Skeletal muscle satellite cell (primary cell): ENCODE measurements at regions not wholly inside any gene's neighbourhood (a gene's known extent, or its start where the extent isn't known, plus 50 kb on each side); places are given as distances from the start of the nearest gene placed in this dataset. TPM values are rescaled to one million over a fixed set of nuclear protein-coding genes. Genes with fewer than 3 reads are reported as not detected.

Experiments used
- H3K27me3 ChIP-seq: 2 replicates; pipeline ENCODE4 v1.7.0; 2013; ENCODE audit warnings: low read length; ENCODE audit not compliant: control insufficient read depth, insufficient read depth
- H3K36me3 ChIP-seq: 2 replicates; pipeline ENCODE4 v1.7.0; 2013; ENCODE audit warnings: mild to moderate bottlenecking, control low read depth, low read length; ENCODE audit not compliant: insufficient read depth
- H3K4me1 ChIP-seq: 2 replicates; pipeline ENCODE4 v1.7.0; 2013; ENCODE audit warnings: low read length; ENCODE audit not compliant: control insufficient read depth, insufficient read depth
- H3K4me2 ChIP-seq: 2 replicates; pipeline ENCODE4 v1.7.0; 2013; ENCODE audit warnings: mild to moderate bottlenecking, low read length
- H3K4me3 ChIP-seq: 2 replicates; pipeline ENCODE4 v1.7.0; 2013; ENCODE audit warnings: low read length
- H3K9ac ChIP-seq: 2 replicates; pipeline ENCODE4 v1.7.0; 2013; ENCODE audit warnings: mild to moderate bottlenecking, low read depth, low read length, moderate library complexity
- H3K9me3 ChIP-seq: replicated peaks from 2 replicates; pipeline ENCODE4 v1.7.0; 2013; ENCODE audit warnings: mild to moderate bottlenecking, control low read depth, low read length
- small RNA-seq: library from RNA; depleted of rRNA; stranded (forward); fragments of <200 nt; gene quantifications from one replicate; pipeline ENCODE3, GENCODE V24; 2012

DNA sequence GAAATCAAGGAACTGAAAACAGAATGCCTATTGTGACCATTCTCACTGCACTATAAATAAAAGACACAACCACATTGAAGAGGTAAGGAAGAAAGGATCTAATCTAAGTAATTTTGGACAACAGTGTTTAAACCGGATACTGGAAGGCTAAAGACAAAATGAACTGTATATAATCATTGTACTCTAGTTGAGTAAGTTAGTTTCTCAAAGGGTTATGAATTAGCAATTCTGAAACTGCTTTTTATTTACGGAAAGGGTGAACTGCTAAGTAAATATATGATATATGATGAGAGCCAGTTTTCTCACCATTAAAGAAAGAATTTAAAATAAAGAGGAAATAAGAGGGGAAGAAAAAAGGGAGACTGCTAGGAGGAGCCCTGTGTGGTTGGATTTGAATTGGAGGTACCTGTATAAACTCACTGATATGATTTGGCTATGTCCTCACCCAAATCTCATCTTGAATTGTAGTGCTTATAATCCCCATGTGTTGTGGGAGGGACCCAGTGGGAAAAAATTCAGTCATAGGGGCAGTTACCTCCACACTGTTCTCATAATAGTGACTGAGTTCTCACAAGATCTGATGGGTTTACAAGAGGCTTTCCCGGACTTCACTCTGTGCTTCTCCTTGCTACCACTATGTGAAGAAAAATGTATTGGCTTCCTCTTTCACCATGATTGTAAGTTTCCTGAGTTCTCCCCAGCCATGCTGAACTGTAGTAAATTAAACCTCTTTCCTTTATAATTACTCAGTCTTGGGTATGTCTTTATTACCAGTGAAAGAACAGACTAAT, 607.7 kb downstream of the PYDC2 start:
- no peaks in the 10 kb centered on the region for H3K9me3 ChIP-seq

DNA sequence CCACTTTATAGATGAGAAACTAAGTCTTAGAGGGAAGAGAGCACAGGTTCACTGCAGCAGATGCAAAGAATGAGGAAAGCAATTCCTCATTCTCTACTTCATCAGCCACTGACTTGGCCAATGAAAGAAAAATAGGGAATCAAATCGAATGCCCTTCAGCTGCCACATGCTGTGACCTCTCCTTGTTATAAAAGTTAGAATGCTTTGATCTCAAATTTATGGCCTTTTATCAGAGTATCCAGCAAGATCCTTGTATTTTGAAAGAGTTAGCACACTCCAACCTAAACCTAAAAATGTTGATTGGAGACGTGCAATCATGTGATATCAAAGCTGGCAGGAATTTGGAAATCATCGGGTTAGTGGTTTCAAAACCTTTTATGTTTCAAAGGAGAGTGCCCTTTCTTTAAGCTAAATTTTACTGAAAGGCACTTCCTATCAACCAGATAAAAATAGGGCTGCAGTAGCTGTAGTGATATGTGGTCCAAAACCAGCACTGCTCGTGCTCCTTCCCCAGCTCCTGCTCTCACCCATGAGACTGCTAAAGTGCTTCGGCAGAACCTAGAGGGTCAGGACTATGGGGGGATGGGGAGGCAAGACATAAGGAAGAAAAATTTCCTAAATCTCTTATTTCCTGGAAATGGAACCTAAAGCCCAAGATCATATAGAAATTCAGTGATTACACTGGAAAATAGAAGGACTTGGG, 617.0 kb downstream of the PYDC2 start:
- no peak overlapping the region for H3K4me2 ChIP-seq
- no peaks in the 10 kb centered on the region for H3K9me3 ChIP-seq
- H3K4me3 ChIP-seq, result no peak overlapping the region
- no peaks in the 10 kb centered on the region for H3K27me3 ChIP-seq
- no peak overlapping the region for H3K9ac ChIP-seq
- H3K4me1 ChIP-seq, result no peaks in the 10 kb centered on the region
- no peaks in the 10 kb centered on the region for H3K36me3 ChIP-seq

More for the DNA sequence above, 607.7 kb downstream of the PYDC2 start:
- no peak overlapping the region for H3K4me3 ChIP-seq
- H3K27me3 ChIP-seq, result no peaks in the 10 kb centered on the region
- H3K4me1 ChIP-seq, result peaks cover 3% of the 10 kb centered on the region
- no peaks in the 10 kb centered on the region for H3K36me3 ChIP-seq
- H3K4me2 ChIP-seq, result no peak overlapping the region
- no peak overlapping the region for H3K9ac ChIP-seq

DNA sequence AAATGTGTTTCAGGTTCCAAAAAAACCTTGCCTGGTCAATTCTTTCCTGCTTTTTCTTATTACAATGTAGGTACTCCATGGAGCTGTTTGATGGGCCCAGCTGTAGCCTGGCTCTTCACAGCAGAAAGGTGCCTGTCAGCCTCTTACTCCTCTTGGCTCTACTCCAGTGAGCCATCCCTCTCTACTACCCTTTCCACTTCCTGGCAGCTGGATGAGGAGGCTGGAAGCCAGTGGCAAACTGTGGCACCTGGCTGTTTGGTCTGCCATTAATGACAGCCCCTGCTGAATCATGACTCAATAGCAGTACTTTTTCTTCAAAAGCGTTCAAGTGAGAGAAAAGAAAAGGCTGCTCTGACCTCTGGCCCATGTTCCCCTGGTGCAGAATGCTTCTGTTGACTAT, 618.1 kb downstream of the PYDC2 start:
- H3K9me3 ChIP-seq, result no peaks in the 10 kb centered on the region
- H3K4me2 ChIP-seq, result no peak overlapping the region

DNA sequence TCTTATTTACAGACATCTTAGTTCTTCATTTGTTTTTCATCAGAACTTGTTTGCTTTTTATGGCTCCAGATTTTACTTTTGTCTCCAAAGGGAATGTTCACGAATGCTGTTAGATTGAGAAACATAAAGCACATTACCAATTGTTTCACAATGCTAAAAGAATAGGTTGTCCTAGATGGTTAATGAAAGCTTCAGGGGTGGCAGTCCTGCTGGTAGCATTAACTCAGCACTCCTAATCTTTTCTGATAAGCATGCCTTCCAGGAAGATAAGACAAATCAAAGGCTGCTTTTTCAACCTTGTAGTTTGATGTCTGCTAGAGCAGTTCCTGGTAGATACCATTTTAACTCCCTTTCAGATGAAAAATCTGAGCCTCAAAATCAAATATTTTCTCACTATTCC, 619.4 kb downstream of the PYDC2 start:
- no peaks in the 10 kb centered on the region for H3K9me3 ChIP-seq
- H3K4me2 ChIP-seq, result no peak overlapping the region
- H3K9ac ChIP-seq, result no peak overlapping the region
- no peak overlapping the region for H3K4me3 ChIP-seq
- H3K27me3 ChIP-seq, result no peaks in the 10 kb centered on the region
- no peaks in the 10 kb centered on the region for H3K4me1 ChIP-seq
- no peaks in the 10 kb centered on the region for H3K36me3 ChIP-seq

More for the DNA sequence above, 618.1 kb downstream of the PYDC2 start:
- H3K4me1 ChIP-seq, result no peaks in the 10 kb centered on the region
- H3K36me3 ChIP-seq, result no peaks in the 10 kb centered on the region
- H3K27me3 ChIP-seq, result no peaks in the 10 kb centered on the region
- no peak overlapping the region for H3K4me3 ChIP-seq
- H3K9ac ChIP-seq, result no peak overlapping the region

DNA sequence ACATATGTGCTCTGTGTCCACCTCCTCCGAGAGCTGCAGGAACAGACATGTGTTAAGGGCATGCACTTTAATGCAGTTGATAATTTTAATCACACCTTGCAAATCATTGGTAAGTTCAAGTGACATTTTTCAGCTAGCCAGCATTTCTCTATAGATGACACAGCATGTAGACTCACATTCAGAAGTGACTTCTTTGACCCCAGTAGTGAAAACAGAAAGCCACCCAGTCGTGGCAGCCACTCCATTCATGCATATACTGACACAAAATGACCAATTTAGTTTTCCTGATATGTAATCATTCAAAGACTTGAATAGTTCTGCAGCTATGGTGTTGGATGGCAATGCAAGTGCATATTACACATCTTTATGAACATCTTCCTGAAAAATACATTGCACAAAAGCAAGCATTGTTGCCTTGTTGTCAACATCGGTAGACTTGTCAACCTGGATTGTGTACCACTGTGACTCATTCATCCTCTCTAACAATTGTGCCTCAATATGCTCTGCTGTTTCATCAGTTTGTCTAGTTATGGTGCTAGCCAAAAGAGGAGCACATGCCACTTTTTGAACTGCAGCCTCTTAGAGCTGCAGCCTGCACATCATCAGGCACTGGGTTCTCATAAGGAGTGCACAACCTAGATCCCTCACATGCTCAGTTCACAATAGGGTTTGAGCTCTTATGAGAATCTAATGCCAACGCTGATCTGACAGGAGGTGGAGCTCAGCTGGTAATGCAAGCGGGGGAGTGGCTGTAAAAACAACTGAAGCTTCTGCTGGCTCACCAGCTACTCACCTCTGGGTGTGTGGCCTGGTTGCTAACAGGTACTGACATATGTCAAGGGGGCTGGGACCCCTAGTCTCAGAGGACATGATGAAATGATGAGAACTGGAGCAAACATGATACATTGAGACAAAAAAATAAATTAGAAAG, 622.0 kb downstream of the PYDC2 start:
- Histone ChIP-seq H3K27me3 (no peaks in the 10 kb centered on the region), H3K4me3 (no peak overlapping the region), H3K9ac (no peak overlapping the region), H3K9me3 (no peaks in the 10 kb centered on the region), H3K4me2 (no peak overlapping the region), H3K36me3 (no peaks in the 10 kb centered on the region), H3K4me1 (no peaks in the 10 kb centered on the region)

Small RNA genes in the stretch of these regions (small RNA-seq; reads per million reads assigned to genes)
- gene RF00019, result not detected
